ENCODE measurements at regions not wholly inside any gene's neighbourhood (a gene's known extent, or its start where the extent isn't known, plus 50 kb on each side); places are given as distances from the start of the nearest gene placed in this dataset.

DNA sequence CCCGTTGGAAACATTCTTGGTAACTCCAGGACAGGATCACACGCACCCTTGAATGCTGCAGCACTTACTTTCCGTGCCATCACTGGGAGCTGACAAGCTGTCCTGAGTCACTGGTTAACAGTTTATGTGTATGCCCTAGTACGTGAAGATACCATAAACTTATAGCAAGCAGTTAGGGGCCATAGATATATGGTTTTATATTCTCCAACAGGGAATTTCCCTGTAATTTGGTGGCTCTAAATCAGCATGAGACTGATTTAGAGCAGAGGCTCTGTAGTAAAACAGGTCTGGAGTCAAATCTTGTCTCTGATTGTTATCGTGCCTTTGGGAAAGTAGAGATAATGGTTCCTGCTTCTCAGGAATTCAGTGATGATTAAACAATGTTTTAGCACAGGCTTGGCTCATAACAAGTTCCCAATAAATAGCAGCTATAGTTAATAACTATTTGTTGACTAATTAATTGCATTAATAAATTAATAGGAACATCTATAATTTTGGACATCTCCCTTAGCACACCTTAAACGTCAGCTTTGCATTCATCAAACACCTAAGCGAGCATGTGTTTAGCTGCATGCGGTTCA lies 215.2 kb downstream of the VAPA start:
- Histone ChIP-seq H3K27me3 (no peaks in the 10 kb centered on the region), H3K9me3 (no peaks in the 10 kb centered on the region), H3K36me3 (no peaks in the 10 kb centered on the region), H3K4me3 (no peak overlapping the region), H3K27ac (no peak overlapping the region), H3K4me1 (peaks cover 11% of the 10 kb centered on the region)
- ATAC-seq = no peak
- intact Hi-C loops (cut with DNase I) = no loop called here
- DNase-seq = no peak
- no peak for TF ChIP-seq CTCF (IDR thresholded peaks at IDR 0.05)

GRCh38 chr18:10130606-10131005 lies 216.8 kb downstream of the VAPA start:
- DNase-seq (no peak), ATAC-seq (peak; percentile 35)
- Histone ChIP-seq H3K27ac (no peak overlapping the region), H3K9me3 (no peaks in the 10 kb centered on the region), H3K4me1 (peaks cover 11% of the 10 kb centered on the region), H3K36me3 (no peaks in the 10 kb centered on the region), H3K4me3 (no peak overlapping the region), H3K27me3 (no peaks in the 10 kb centered on the region)
- TF ChIP-seq CTCF (IDR thresholded peaks at IDR 0.05) = no peak
- intact Hi-C loops (cut with DNase I) = no loop called here

DNA sequence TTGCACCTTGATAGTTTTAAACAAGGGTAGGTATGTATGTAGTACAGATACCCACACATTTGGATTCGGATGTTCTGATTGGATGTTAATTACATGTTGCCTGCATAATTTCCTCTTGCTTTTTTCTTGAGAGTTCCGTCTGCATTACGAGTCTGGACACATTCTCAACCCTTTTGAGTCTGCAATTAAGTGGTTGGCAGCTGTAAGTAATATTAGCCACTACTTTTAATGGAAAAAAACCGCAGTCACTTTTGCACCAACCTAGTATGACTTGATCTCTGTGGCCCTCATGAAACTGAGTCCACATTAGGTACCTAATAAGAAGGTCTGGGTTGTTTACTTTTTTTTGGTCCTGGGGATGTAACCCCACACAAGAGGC lies 217.3 kb downstream of the VAPA start:
- H3K4me3 ChIP-seq = no peak overlapping the region
- no peak for DNase-seq

GRCh38 chr18:10131460-10132395 lies 217.9 kb downstream of the VAPA start:
- no peaks in the 10 kb centered on the region for H3K27me3 ChIP-seq
- ATAC-seq = peak; percentile 88
- DNase-seq = peak; percentile 76
- H3K36me3 ChIP-seq = no peaks in the 10 kb centered on the region
- no peak for TF ChIP-seq CTCF (IDR thresholded peaks at IDR 0.05)
- H3K4me1 ChIP-seq = peaks cover 11% of the 10 kb centered on the region
- H3K4me3 ChIP-seq = peak overlapping the region; percentile 39
- H3K27ac ChIP-seq = no peak overlapping the region
- intact Hi-C loops (cut with DNase I) = no loop called here
- H3K9me3 ChIP-seq = no peaks in the 10 kb centered on the region

More for the DNA sequence above, 217.3 kb downstream of the VAPA start:
- no peak for ATAC-seq
- peaks cover 11% of the 10 kb centered on the region for H3K4me1 ChIP-seq
- H3K36me3 ChIP-seq = no peaks in the 10 kb centered on the region
- H3K9me3 ChIP-seq = no peaks in the 10 kb centered on the region
- no peak for TF ChIP-seq CTCF (IDR thresholded peaks at IDR 0.05)
- no peaks in the 10 kb centered on the region for H3K27me3 ChIP-seq
- intact Hi-C loops (cut with DNase I) = no loop called here
- no peak overlapping the region for H3K27ac ChIP-seq

- Histone ChIP-seq H3K36me3 (no peaks in the 10 kb centered on the region), H3K27me3 (no peaks in the 10 kb centered on the region), H3K9me3 (no peaks in the 10 kb centered on the region), H3K4me1 (peaks cover 11% of the 10 kb centered on the region), H3K27ac (no peak overlapping the region), H3K4me3 (no peak overlapping the region)
- ATAC-seq (no peak), DNase-seq (no peak)
- intact Hi-C loops (cut with DNase I) = no loop called here
- no peak for TF ChIP-seq CTCF (IDR thresholded peaks at IDR 0.05)
Observed at GRCh38 chr18:10133516-10133915, 219.7 kb downstream of the VAPA start.
